ENCODE measurements at regions not wholly inside any gene's neighbourhood (a gene's known extent, or its start where the extent isn't known, plus 50 kb on each side); places are given as distances from the start of the nearest gene placed in this dataset.
A peak's percentile ranks its signal among the peaks of the same experiment; 100 is the strongest.
"Not testable (repeated sequence)": the region's sequence is repeated elsewhere in the genome, so short reads cannot be mapped to it uniquely, and the experiment has no call there.

- DNase-seq (ENCODE audit: low read depth in 4 of 4, low spot score in 3 of 4), result no peak
These were observed 484.2 kb upstream of the ATP11B start for GRCh38 chr3:182309120-182309519.

DNA sequence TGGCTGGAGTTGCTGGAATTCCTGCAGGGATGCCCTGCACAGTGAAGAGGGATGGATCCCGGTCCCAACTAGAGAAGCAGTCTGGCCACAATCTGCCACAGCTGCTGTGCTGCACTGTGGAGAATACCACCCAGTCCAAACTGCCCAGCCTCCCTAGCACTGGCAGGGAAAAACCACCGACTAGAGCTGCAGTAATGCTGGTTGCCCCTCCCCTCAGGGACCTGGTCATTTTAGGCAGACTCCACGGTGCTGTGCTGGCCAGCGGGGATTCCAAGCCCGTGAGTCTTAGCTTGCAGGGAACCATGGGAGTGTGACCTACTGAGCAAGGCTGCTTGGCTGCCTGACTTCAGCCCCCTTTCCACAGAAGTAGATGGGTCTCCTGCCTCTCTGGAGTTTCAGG, 478.0 kb upstream of the ATP11B start:
- no peak for DNase-seq (ENCODE audit: low read depth in 4 of 4, low spot score in 3 of 4)

DNA sequence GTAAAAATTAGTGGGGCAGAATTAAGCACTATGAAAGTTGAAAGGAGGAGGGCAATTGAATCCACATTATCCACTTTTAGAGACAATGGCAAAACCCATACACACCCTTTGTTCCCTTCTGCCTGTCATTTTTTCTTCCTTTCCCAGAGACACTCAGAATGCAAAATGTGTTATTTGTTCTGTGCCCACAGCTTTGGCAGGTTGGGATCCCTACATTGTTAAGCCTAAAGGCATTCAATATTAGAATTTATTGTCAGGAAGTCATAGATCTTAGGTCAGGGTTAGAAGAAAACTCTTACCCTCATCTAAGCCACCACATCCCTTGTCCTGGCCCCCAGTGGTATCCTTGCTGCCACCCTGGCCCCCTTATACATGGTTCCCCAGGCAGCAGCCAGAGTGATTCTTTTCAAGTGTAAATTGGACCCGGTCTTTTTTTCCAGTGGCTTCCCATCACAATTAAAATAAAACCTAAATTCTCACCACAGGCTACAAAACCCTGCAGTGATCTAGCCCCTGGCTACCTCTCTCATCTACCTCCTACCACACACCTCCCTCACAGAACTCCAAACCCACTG, 470.1 kb upstream of the ATP11B start:
- no peak for DNase-seq (ENCODE audit: low read depth in 4 of 4, low spot score in 3 of 4)

GRCh38 chr3:182323898-182324297, 469.4 kb upstream of the ATP11B start:
- no peak for DNase-seq (ENCODE audit: low read depth in 4 of 4, low spot score in 3 of 4)

DNA sequence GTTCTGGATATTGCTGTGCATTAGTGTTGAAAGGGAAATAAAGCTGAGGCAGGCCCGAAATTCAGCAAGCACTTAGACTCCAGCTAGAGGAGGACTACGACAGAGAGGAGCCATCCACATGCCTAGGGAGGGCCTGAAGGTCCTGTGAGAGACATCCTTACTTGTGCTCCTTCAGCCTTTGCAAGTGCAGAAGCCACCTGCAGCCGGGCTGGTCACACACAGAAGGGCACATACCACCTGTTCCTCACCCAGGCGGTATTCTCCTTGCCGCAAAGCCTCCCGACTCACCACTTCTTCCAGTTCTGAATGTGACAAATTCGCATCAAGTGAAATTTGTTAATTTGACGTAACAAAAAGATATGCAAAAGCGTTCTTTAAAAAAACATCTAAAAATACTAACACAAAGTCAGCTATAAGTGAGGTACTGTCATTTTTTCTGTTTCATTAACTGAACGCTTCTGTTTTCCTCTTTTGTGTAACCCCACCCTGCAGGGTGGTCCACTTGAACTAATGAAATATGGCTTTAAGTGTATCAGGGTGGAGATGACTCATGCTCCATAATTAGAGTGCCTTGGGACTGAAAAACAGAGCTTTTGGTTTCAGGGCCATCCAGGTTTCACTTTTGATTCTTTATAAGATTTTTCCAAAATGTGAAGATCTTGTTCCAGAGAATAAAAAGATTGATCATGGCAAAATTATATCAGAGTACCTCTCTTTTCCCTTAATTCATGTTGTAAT, 467.9 kb upstream of the ATP11B start:
- no peak for DNase-seq (ENCODE audit: low read depth in 4 of 4, low spot score in 3 of 4)

DNA sequence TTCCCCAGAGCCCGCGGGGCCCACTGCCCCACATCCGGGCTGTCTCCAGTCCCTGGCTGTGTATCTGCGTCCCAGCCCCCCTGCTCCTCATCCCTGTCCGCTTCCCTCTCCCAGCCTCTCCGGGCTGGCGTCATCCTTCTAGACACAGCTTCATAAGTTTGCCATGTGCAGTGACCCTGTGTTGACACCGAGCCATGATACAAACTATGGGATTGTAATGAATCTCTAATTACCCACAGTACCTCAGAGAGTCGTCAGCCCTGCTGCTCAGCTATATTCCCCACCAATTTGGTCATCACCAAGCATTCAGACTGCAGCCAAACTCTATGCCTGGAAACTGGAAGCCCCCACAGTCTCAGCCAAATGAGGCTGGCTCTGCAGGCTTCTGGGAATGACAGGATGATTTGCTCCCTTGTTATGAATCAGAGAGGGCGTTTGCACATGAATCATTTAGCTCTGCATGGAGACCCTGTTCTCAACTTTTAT, 466.1 kb upstream of the ATP11B start:
- peak in 1 of 4 donors; percentile 3 for DNase-seq (ENCODE audit: low read depth in 4 of 4, low spot score in 3 of 4)

DNA sequence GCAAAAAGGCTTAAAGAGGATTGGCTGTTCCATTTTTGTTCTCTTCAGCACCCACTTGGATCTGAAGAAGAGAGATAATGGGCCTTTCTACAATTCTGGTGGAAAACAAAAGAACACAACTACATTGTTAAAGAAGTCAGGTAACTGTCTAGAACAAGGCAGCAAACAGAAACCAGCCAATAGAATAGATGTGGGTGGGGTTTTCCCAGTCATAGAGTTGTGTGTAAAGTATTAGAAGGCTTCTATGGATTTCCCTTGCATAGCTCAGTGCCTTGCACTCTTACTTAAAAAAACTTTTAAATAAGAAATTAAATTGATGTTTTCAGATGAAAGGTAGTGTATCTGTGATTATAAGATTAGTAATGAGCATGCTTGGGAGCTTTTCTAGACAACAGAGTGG, 462.7 kb upstream of the ATP11B start:
- no peak for DNase-seq (ENCODE audit: low read depth in 4 of 4, low spot score in 3 of 4)

- no peak for DNase-seq (ENCODE audit: low read depth in 4 of 4, low spot score in 3 of 4)
These were observed 462.0 kb upstream of the ATP11B start for GRCh38 chr3:182331341-182331740.

GRCh38 chr3:182342252-182342651, 451.1 kb upstream of the ATP11B start:
- no peak for DNase-seq (ENCODE audit: low read depth in 4 of 4, low spot score in 3 of 4)

GRCh38 chr3:182344026-182344425, 449.3 kb upstream of the ATP11B start:
- DNase-seq (ENCODE audit: low read depth in 4 of 4, low spot score in 3 of 4), result not testable (repeated sequence)

DNA sequence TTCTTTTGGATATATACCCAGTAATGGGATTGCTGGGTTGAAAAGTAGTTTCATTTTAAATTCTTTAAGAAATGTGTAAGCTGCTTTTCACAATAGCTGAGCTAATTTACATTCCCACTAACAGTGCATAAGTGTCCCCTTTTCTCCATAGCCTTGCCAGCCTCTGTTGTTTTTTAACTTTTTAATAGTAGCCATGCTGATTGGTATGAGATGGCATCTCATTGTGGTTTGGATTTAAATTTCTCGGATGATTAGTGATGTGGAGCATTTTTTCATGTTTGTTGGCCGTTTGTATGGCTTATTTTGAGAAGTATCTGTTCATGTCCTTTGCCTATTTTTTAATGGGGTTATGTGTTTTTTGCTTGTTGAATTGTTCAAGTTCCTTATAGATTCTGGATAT, 444.3 kb upstream of the ATP11B start:
- DNase-seq (ENCODE audit: low read depth in 4 of 4, low spot score in 3 of 4), result no peak

GRCh38 chr3:182349951-182350517, 443.3 kb upstream of the ATP11B start:
- no peak for DNase-seq (ENCODE audit: low read depth in 4 of 4, low spot score in 3 of 4)

GRCh38 chr3:182357928-182358327, 435.4 kb upstream of the ATP11B start:
- no peak for DNase-seq (ENCODE audit: low read depth in 4 of 4, low spot score in 3 of 4)

DNA sequence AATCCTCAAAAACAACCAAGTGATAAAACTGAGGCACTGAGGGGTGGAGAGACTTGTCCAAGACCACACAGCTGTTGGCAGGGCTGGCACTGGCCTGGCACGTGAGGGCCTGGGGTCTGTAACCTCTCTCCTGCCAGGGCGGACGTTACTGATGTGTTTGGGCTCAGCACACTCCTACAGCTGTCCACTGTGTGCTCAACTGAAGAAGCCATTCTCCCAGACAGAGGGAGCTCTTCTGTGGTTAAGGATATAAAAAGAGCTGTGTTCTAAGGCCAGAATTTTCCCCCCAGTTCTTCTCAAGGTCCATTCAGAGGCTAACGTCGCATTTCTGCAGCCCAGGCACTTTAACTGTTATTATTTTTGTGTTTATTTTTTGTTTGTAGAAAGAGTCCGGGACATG, 429.0 kb upstream of the ATP11B start:
- no peak for DNase-seq (ENCODE audit: low read depth in 4 of 4, low spot score in 3 of 4)

- no peak for DNase-seq (ENCODE audit: low read depth in 4 of 4, low spot score in 3 of 4)
These were observed 428.3 kb upstream of the ATP11B start for GRCh38 chr3:182364723-182365650.

- DNase-seq (ENCODE audit: low read depth in 4 of 4, low spot score in 3 of 4), result no peak
These were observed 426.6 kb upstream of the ATP11B start for GRCh38 chr3:182366746-182367145.

DNA sequence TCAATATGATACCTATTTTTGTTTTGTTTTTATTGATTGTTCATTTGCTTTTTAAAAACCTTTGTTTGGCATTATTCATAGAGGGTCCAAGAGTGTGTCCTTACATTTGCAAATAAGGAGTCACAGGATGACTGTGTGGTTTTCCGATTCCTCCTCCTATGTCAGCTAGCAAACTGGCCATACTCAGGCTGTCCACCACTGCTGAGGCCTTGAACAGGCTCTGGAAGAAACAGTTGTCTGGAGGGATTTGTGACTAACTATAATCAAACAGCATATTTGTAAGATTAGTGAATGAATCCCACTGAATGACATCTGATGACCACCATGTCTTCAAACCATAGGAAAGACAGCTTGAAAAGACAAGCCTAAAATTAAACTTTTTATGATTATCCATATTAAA, 423.4 kb upstream of the ATP11B start:
- DNase-seq (ENCODE audit: low read depth in 4 of 4, low spot score in 3 of 4), result no peak

DNA sequence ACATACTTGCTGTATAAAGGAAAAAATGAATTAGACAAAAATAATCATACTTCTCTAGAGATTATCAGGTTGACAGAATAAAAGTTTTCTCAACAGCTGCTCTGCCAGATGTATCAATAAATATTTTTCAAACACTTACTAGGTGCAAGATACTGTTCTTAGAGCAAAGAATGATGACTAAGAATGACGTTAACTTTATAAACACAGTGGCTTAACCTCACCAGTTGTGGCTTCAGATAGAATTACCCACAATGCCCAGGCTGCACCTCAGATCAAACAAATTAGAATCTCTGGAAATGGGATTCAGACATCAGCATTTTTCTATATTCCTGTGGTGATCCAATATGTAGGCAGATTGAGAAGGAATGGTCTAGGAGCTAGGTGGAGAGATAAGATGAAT, 422.4 kb upstream of the ATP11B start:
- no peak for DNase-seq (ENCODE audit: low read depth in 4 of 4, low spot score in 3 of 4)

- peak; percentile 18 to 40 (median 24) for DNase-seq (ENCODE audit: low read depth in 4 of 4, low spot score in 3 of 4)
These were observed 417.4 kb upstream of the ATP11B start for GRCh38 chr3:182375916-182376315.

GRCh38 chr3:182382112-182382857, 411.0 kb upstream of the ATP11B start:
- DNase-seq (ENCODE audit: low read depth in 4 of 4, low spot score in 3 of 4), result no peak

Measured in left renal pelvis (tissue), 4 donors.